NCI-H2081 treated with DMSO at 0.1 percent for 48 hours (cell line): ENCODE measurements at regions not wholly inside any gene's neighbourhood (a gene's known extent, or its start where the extent isn't known, plus 50 kb on each side); places are given as distances from the start of the nearest gene placed in this dataset.

ENCODE experiments used
- DNase-seq: peaks from one replicate; lab custom pipeline; 2025; lab: John Stamatoyannopoulos, UW

- DNase-seq: no peak
Measured at GRCh38 chr6:91387290-91388059, 800.6 kb upstream of the MAP3K7 start.

DNA sequence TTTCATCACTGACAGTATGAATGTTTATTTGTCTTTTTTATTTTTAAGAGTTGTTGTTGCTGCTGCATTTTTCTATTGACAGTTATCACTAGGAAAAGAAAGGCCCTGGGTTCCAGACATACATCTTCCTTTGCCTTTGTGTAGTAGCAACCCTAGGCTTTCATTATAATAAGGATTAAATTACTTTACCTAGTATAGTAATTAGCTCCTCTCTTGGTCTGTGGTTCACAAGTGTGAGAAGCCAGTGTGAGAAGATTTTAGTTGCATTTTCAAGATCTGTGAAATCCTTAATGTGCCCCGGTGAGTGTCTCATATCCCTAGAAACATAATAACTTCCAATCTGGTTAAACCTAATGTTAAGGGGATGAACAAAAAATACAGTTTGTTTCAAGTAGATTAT lies 799.3 kb upstream of the MAP3K7 start:
- DNase-seq: no peak

DNA sequence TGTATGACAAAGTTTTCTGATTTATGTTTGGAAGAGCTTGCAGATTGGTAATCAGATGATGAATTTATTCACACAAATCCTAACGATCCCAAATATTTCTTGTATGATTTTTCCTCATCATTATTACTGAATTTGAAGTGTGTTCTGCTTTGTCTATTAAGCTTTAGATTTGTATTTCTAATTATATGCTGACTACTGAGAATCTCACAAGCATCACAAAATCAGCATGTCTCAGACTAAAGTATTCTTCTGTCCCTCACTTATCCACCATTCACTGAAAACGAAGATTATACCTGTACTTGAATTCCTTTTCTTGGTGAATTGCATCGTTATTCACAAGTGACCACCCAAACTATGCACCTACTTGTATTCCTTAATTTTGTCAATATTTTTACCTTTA lies 796.3 kb upstream of the MAP3K7 start:
- no peak for DNase-seq

DNA sequence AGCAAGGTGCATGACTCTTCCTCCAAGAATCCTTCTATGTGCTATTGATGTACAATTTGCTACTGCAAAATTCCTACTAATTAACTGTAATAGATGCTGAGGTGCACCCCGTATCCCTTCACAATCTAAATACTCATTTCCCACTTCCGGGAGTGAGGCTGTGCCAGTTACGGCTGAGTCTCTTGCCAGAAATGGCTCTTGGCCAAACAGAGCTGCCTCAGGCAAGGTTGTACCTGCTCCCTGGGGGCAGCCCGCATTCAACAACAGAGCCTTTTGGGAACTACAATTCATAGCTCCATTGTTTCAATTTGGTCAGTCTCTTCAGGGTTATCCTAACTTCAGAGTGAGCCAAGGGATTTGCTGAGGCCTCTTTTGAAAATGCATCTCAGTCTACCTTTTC lies 789.8 kb upstream of the MAP3K7 start:
- peak; percentile 82 for DNase-seq

- no peak for DNase-seq
Measured at GRCh38 chr6:91366781-91367180, 779.9 kb upstream of the MAP3K7 start.

GRCh38 chr6:91358986-91359385 lies 772.1 kb upstream of the MAP3K7 start:
- DNase-seq: no peak

GRCh38 chr6:91352878-91353277 lies 766.0 kb upstream of the MAP3K7 start:
- no peak for DNase-seq

- DNase-seq: no peak
Measured at GRCh38 chr6:91352321-91352720, 765.4 kb upstream of the MAP3K7 start.

- no peak for DNase-seq
Measured at GRCh38 chr6:91350146-91350908, 763.5 kb upstream of the MAP3K7 start.

GRCh38 chr6:91341473-91341872 lies 754.6 kb upstream of the MAP3K7 start:
- DNase-seq: no peak

GRCh38 chr6:91340896-91341395 lies 754.1 kb upstream of the MAP3K7 start:
- DNase-seq: no peak

GRCh38 chr6:91337967-91338366 lies 751.1 kb upstream of the MAP3K7 start:
- DNase-seq: no peak

DNA sequence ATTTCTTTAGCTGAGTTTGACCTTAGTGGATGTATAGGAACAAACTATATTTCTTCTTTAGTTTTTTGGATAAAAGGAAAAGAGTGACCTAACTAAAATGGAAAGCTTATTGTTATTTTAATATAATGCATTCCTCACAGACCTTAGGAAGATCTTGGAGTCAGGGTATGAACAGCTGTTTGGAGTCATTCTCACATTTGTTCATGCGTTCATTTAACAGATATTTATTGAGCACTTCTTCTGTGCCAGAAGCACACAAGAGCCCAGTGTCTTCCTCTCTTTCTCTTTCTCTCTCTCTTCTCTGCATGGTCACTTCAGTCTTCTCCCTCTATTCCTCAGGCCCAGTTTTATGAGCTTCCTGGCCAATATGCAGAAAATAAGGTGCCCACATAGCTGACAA lies 744.0 kb upstream of the MAP3K7 start:
- DNase-seq: no peak

- DNase-seq: peak; percentile 98
Measured at GRCh38 chr6:91328241-91328640, 741.4 kb upstream of the MAP3K7 start.

DNA sequence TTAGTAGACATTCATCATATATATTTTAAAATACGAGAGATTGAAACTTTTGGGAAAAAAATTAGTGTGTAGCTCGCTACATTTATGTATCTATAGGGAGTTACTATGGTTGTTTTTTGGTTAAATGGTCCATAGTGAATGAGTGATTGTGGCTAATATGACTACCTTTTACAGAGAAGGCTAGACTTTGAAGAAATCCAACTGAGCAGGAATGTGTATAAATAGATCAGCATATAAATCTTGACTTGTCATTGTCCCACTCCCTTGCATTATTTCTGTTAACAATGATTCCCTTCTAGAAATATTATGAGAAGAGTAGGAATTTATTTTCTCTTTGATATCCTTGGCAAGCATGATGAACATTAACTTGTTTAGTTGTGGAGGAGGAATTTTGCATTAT lies 737.8 kb upstream of the MAP3K7 start:
- no peak for DNase-seq

DNA sequence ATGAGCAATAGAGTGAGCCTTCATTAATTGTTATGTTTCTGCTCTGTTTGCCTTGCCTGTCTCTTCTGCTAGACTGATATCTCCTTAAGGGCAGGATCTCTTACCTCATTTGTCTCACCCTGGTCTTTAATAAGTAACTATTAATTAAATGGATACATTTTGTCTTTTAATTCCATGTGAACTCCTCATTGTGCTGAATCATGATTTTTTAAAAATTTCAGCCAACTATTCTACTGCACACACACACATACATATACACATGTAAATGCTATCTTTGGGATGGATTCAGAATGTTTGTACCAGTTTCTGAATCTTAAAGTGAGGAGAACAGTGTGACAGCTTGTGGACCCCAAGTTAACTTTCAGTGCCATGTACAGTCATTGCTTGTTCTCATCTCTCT lies 731.1 kb upstream of the MAP3K7 start:
- no peak for DNase-seq

DNA sequence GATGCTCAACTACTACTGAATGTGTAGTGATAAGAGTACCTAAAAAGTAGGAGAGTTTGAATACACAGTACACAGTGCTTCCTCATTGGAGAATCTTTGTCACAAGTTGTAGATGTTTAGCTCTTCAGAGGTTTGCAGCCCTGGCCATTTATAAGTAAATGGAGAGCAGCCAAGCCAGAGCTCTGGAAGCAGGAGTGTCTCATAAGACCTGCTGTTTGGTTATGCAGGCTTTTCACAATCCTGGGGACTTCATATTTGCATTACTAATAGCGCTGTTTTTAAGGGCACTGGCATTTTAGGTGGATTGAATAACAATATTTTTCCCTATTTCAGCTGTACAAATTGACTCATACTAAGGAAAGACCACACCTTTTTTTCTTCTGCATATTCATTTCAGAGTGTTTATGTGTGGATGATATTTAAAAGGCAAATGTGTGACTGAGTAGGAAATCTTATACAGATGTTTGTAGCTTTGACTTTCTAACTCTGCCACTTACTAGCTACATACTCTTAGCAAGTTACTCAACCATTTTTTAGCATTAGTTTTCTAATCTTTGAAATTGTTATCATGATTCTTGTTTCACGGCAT lies 730.5 kb upstream of the MAP3K7 start:
- DNase-seq: no peak

GRCh38 chr6:91310178-91310577 lies 723.3 kb upstream of the MAP3K7 start:
- no peak for DNase-seq

DNA sequence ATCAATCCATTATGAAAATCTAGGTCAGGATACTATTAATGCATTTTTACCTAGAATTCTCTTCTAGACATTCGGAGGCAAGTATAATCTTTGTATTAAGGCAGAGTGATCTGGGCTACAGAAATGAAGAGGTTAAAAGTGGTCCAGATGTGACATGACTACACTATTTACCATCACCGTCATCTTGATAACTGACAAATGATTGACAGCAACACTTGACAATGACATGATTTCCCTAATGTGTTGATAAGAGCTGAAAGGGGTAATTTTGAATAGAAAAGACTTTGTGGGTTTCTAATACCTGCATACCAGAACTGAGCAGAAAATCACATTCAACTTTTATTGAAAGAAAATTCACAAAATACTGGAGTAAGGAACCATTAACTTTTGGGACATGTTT lies 718.9 kb upstream of the MAP3K7 start:
- DNase-seq: no peak

DNA sequence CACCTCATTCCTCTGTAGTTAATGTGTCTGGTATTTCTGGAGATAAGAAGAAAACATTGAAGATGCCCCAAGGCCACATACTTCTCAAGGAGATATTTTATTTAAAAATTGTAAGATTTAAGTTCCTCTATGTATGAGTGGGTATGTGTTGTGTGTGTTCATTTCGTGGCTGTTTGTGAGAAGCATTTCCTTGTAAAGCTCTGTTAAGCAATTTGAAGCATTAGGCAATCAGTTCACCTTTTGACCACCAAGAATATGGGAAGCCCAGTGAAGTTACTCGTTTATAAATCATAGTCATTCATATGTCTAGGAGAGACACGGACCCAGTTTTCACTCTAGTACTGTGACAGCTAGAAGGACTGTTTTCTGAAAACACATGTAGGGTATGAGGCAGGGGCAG lies 717.6 kb upstream of the MAP3K7 start:
- DNase-seq: no peak

DNA sequence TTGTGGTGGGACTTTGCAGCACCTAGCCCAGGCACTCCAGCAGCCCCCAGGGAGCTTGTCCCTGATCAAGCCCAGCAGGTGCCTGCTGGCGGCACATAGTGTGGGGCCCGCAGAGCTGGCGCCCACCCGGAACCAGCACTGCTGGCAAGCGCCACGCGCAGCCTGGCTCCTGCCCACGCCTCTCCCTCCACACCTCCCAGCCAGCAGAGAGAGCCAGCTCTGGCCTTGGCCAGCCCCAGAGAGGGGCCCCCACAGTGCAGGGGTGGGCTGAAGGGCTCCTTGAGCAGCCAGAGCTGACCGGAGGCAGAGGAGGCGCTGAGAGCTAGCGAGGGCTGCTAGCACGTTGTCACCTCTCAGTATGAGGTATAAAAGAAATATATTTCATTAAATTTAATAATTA lies 716.5 kb upstream of the MAP3K7 start:
- DNase-seq: no peak

DNA sequence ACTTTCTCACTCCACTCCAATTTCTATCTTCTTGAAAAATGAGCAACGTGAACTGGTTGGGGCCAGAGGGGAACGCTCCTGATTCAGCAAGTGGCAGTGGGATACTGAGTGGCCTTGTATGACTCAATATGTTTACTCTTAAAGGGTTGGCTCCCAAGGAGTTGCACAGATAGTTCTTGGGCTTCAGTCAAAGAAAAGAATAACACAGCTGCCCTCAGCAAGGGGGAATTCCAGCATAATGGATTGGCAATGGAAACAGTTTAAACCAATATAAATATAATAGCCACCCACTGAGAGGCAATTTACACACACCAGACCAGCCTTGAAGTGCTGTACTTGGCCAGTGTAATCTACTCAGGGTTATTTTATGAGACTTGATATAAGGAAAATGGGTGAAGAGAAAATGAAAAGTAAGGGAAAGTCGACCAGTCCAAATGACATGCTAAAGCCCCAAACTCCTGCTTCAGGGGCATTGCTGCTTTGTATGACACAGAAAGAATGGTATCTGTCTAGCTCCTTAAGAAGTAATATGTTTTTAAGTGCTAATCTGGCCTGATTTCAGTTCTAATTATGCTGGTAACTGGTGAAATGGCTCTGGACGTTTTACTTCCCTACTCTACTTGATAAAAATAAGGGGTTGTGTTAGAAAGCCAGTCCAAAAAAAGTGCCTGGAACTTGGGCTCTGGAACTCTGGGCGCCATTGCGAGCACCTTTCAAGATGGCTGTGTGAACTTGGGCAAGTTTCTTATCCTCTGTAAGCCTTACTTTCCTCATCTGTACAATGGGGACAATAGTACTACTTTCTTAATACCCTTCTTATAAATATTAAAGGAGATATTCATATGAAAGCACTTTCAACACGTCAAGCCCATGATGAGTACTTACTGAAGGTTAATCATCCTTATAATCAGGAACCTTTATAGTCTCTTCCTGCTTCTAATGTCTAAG lies 712.9 kb upstream of the MAP3K7 start:
- peak; percentile 18 for DNase-seq
